Body of pancreas (tissue), 4 donors: ENCODE measurements at regions not wholly inside any gene's neighbourhood (a gene's known extent, or its start where the extent isn't known, plus 50 kb on each side); places are given as distances from the start of the nearest gene placed in this dataset.

ENCODE experiments used
- ATAC-seq: fragments of 150-250 bp; one replicate; pipeline ENCODE4 v1.9.1; 2016
- DNase-seq, 4 donors: peaks; one replicate each; pipeline ENCODE4 v3.0.0-alpha.2; 2019
- H3K27ac ChIP-seq, 4 donors: fragments of 200-600 bp; sonication (generic); 1 replicate in 3 of 4; 2 replicates in 1 of 4; pipeline versions ENCODE4 v1.5.1 to v1.6.1; 2016 to 2019; ENCODE audit warnings: mild to moderate bottlenecking in 1 of 4, mixed read lengths in 1 of 4, moderate library complexity in 1 of 4
- H3K27me3 ChIP-seq, 2 donors: fragments of 200-600 bp; sonication (generic); one replicate each; pipeline ENCODE4 v1.6.0; 2016; ENCODE audit warnings: mild to moderate bottlenecking in 1 of 2
- H3K36me3 ChIP-seq, 2 donors: fragments of 200-600 bp; sonication (generic); replicated peaks in 1 of 2; 2 replicates each; pipeline ENCODE4 v1.5.1; 2016; ENCODE audit warnings: low read depth in 2 of 2; ENCODE audit not compliant: insufficient read depth in 1 of 2
- H3K4me1 ChIP-seq: fragments of 200-600 bp; sonication (generic); one replicate; pipeline ENCODE4 v1.6.0; 2016
- H3K4me3 ChIP-seq, 2 donors: fragments of 200-600 bp; sonication (generic); 1 replicate in 1 of 2; 2 replicates in 1 of 2; pipeline ENCODE4 v1.5.1; 2016 to 2019
- H3K9me3 ChIP-seq, 3 donors: fragments of 200-600 bp; sonication (generic); 1 replicate in 2 of 3; 2 replicates in 1 of 3; pipeline ENCODE4 v1.5.1; 2016
- CTCF ChIP-seq, 7 experiments: fragments of 450-650 bp in 4 of 7; fragments of 200-600 bp in 3 of 7; sonication (generic) in 3 of 7; IDR thresholded peaks; one replicate each; pipeline ENCODE4 v1.5.1; 2016 to 2019; ENCODE audit warnings: antibody characterized with exemption in 7 of 7
- POLR2A ChIP-seq, 3 donors: fragments of 450-650 bp; IDR thresholded peaks; one replicate each; pipeline ENCODE4 v1.6.1; 2016; ENCODE audit warnings: antibody characterized with exemption in 3 of 3, mild to moderate bottlenecking in 2 of 3
- WGBS, 2 donors: methylation state at CpG; one replicate each; pipeline ENCODE4 v1.1.5; 2017; 5-methylcytosine and 5-hydroxymethylcytosine counted together
- intact Hi-C: fragments of 100-400 bp; cut with DNase I; formaldehyde crosslinking; loops from one replicate; pipeline ENCODE4 v1.15.1; 2023

DNA sequence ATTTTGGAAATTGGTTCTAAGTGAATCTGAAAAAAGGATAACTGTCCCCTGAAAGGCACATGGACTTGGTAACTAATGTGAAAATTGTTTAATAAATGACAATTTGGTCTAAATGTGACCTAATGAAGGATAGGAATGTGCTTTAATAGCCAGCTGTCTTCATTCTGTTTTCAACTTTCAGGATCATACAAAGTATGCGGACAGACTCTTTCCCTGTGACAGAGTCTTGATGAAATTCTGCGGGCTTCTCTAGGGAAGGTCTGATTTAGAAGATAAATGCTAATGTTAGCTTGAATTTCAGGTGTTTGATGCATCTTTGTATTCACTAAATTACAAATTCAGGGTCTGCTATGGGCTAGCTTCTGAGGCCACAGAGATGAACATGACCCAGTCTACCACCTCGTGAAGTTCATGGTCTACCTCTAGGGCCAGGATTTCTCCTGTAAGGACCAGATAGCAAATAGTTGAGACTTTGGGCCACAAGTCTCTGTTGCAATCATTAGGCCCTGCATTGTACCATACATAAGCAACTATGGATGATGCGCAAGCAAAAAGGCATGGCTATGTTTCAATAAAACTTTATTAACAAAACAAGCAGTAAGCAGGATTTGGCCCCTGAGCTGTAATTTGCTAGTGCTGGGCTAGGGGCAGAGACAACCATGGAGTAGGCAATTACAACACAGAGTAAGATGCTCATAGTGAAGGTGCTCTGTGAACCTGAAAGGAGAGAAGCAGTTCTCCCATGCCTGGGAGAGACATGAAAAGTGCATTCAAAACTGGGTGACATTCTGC, 368.6 kb downstream of the INHBA start:
- intact Hi-C loops = no loop called here
- ATAC-seq = no peak
- Histone ChIP-seq H3K36me3 (no peaks in the 10 kb centered on the region), H3K27me3 (no peaks in the 10 kb centered on the region), H3K9me3 (no peaks in the 10 kb centered on the region), H3K4me3 (no peak overlapping the region), H3K27ac (no peak overlapping the region), H3K4me1 (no peaks in the 10 kb centered on the region)
- no peak for DNase-seq
- 83 to 87% methylated on average over 4 of the region's 4 CpGs for WGBS, 2 donors
- TF ChIP-seq CTCF (IDR thresholded peaks at IDR 0.05) (no peak), POLR2A (IDR thresholded peaks at IDR 0.05) (no peak)

DNA sequence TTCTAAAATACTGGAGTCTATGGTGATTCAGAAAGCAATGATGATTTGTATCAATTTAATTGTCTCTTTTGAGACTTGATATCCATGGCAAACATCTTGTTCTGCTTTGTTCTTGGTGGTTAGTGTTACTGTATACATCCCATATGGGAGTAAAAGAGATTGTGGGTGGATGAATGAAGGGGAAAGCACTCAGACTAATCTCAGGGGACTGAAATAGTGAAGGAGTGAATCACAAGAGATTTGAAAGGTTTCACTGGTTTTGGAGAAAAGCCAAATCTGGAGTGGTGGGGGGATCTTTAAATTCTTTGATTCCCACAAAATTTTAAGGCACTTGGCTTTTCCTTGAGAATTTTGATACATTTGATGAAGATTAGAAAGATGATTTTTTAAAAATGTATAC, 369.4 kb downstream of the INHBA start:
- TF ChIP-seq CTCF (IDR thresholded peaks at IDR 0.05) (no peak), POLR2A (IDR thresholded peaks at IDR 0.05) (no peak)
- H3K27me3 ChIP-seq = no peaks in the 10 kb centered on the region
- intact Hi-C loops = no loop called here
- H3K4me1 ChIP-seq = no peaks in the 10 kb centered on the region
- H3K9me3 ChIP-seq = no peaks in the 10 kb centered on the region
- no peak overlapping the region for H3K27ac ChIP-seq
- DNase-seq = no peak
- no peak for ATAC-seq
- no peaks in the 10 kb centered on the region for H3K36me3 ChIP-seq
- H3K4me3 ChIP-seq = no peak overlapping the region

DNA sequence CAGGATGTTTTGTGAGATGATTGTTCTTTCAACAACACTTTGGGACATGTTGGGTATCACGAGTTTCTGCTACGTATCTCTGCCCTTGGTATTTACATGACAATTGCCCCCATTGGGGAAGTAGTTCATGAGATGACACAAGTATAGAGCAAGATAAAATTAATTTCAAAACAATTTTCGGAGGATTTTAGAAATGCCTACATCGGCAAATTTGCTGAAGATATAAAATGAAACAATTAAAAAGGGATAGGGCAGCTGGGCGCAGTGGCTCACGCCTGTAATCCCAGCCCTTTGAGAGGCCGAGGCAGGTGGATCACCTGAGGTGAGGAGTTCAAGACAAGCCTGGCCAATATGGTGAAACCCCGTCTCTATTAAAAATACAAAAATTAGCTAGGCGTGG, 371.7 kb downstream of the INHBA start:
- intact Hi-C loops = no loop called here
- ATAC-seq (no peak), DNase-seq (no peak)
- TF ChIP-seq CTCF (IDR thresholded peaks at IDR 0.05) = no peak
- no peak for TF ChIP-seq POLR2A (IDR thresholded peaks at IDR 0.05)
- H3K9me3 ChIP-seq = no peaks in the 10 kb centered on the region
- no peak overlapping the region for H3K4me3 ChIP-seq
- H3K27me3 ChIP-seq = no peaks in the 10 kb centered on the region
- H3K27ac ChIP-seq = no peak overlapping the region
- 77 to 80% methylated on average over 9 of the region's 9 CpGs for WGBS, 2 donors
- no peaks in the 10 kb centered on the region for H3K4me1 ChIP-seq
- no peaks in the 10 kb centered on the region for H3K36me3 ChIP-seq

GRCh38 chr7:41328544-41328943, 374.3 kb downstream of the INHBA start:
- intact Hi-C loops = no loop called here
- ATAC-seq = no peak
- H3K27ac ChIP-seq = no peak overlapping the region
- DNase-seq = no peak
- no peaks in the 10 kb centered on the region for H3K4me1 ChIP-seq
- no peaks in the 10 kb centered on the region for H3K36me3 ChIP-seq
- no peaks in the 10 kb centered on the region for H3K27me3 ChIP-seq
- no peak overlapping the region for H3K4me3 ChIP-seq
- no peaks in the 10 kb centered on the region for H3K9me3 ChIP-seq
- WGBS, 2 donors = 53 to 58% methylated on average over 3 of the region's 3 CpGs
- TF ChIP-seq CTCF (IDR thresholded peaks at IDR 0.05) (no peak), POLR2A (IDR thresholded peaks at IDR 0.05) (no peak)

GRCh38 chr7:41328131-41328530, 374.8 kb downstream of the INHBA start:
- no peak overlapping the region for H3K27ac ChIP-seq
- H3K4me1 ChIP-seq = no peaks in the 10 kb centered on the region
- H3K27me3 ChIP-seq = no peaks in the 10 kb centered on the region
- no peaks in the 10 kb centered on the region for H3K9me3 ChIP-seq
- H3K4me3 ChIP-seq = no peak overlapping the region
- intact Hi-C loops = no loop called here
- DNase-seq (no peak), ATAC-seq (no peak)
- TF ChIP-seq POLR2A (IDR thresholded peaks at IDR 0.05) = no peak
- no peak for TF ChIP-seq CTCF (IDR thresholded peaks at IDR 0.05)
- WGBS, 2 donors = 48 to 56% methylated on average over 3 of the region's 3 CpGs
- no peaks in the 10 kb centered on the region for H3K36me3 ChIP-seq
